Natural killer cell (primary cell): ENCODE measurements at regions not wholly inside any gene's neighbourhood (a gene's known extent, or its start where the extent isn't known, plus 50 kb on each side); places are given as distances from the start of the nearest gene placed in this dataset.

ENCODE experiments used
- ATAC-seq, 3 donors: fragments of 150-1000 bp in 2 of 3; fragments of 200-7000 bp in 1 of 3; cut with Tn5 transposase; 1 replicate in 1 of 3; 2 replicates in 2 of 3; pipeline ENCODE4 v1.10.0; 2021; ENCODE audit warnings: mild to moderate bottlenecking in 2 of 3, moderate library complexity in 2 of 3
- DNase-seq, 2 donors: peaks; one replicate each; pipeline versions ENCODE4 v3.0.0 to v3.0.0-alpha.2; 2013 to 2021; ENCODE audit warnings: mixed read lengths in 1 of 2
- H3K27ac ChIP-seq: one replicate; pipeline ENCODE4 v1.5.1; 2013; ENCODE audit warnings: mild to moderate bottlenecking, low read length
- H3K27me3 ChIP-seq: one replicate; pipeline ENCODE4 v1.6.1; 2013; ENCODE audit warnings: low read length; ENCODE audit not compliant: control insufficient read depth, insufficient read depth
- H3K36me3 ChIP-seq: one replicate; pipeline ENCODE4 v1.6.1; 2013; ENCODE audit warnings: low read length; ENCODE audit not compliant: control insufficient read depth, insufficient read depth
- H3K4me1 ChIP-seq: one replicate; pipeline ENCODE4 v1.6.1; 2013; ENCODE audit warnings: low read length; ENCODE audit not compliant: control insufficient read depth, insufficient read depth
- H3K4me3 ChIP-seq: one replicate; pipeline ENCODE4 v1.5.1; 2013; ENCODE audit warnings: low read length
- H3K9me3 ChIP-seq: one replicate; pipeline ENCODE4 v1.6.1; 2013; ENCODE audit warnings: low read length; ENCODE audit not compliant: control insufficient read depth, insufficient read depth
- H3K27ac Mint-ChIP-seq, 2 donors: one replicate each; pipeline ENCODE4 v1.8.0; 2022; ENCODE audit warnings: mild to moderate bottlenecking in 2 of 2, mixed read lengths in 2 of 2, moderate library complexity in 1 of 2
- H3K27me3 Mint-ChIP-seq, 2 donors: one replicate each; pipeline ENCODE4 v1.8.0; 2022; ENCODE audit warnings: low read depth in 2 of 2, mixed read lengths in 2 of 2
- H3K36me3 Mint-ChIP-seq: one replicate; pipeline ENCODE4 v1.8.0; 2022; ENCODE audit warnings: mixed read lengths
- H3K4me1 Mint-ChIP-seq, 2 donors: one replicate each; pipeline ENCODE4 v1.8.0; 2022; ENCODE audit warnings: mixed read lengths in 2 of 2
- H3K4me3 Mint-ChIP-seq: one replicate; pipeline ENCODE4 v1.8.0; 2022; ENCODE audit warnings: mild to moderate bottlenecking, moderate library complexity, mixed read lengths
- H3K9me3 Mint-ChIP-seq, 2 donors: one replicate each; pipeline ENCODE4 v1.8.0; 2022; ENCODE audit warnings: mixed read lengths in 2 of 2
- whole genome bisulfite sequencing: methylation state at CpG from one replicate; pipeline ENCODE4 v1.1.7; 2013; ENCODE audit warnings: missing lambda C conversion rate; ENCODE audit not compliant: insufficient coverage; 5-methylcytosine and 5-hydroxymethylcytosine counted together
- intact Hi-C: fragments of 100-400 bp; cut with micrococcal nuclease; formaldehyde crosslinking; loops from one replicate; pipeline ENCODE4 v1.14.2; 2022
- TF ChIP-seq, protein P1 (sequence below): fragments of 200-600 bp; IDR thresholded peaks from one replicate; pipeline ENCODE4 v1.8.0; 2022; ENCODE audit warnings: antibody characterized with exemption

DNA sequence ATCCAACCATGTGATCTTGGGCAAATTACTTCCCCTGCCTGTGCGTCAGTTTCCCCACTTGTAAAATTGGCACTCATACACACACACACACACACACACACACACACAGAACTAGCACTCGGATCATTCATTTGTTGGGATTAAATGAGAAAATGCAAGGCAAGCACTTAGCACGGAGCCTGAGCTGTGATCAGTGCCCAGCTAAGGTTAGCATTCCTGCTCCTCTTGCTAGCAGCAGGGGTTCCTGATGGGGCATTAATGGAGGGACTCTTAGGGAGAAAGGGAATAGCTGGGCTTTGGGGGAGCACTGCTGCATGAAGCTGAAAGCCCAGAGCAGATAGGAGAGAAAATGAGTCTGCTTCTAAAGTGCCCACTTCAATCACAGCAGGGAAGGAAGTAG, 187.7 kb upstream of the C2CD4B start:
- Mint-ChIP-seq H3K4me3 (no peak overlapping the region), H3K9me3 (no peaks in the 10 kb centered on the region), H3K4me1 (no peaks in the 10 kb centered on the region), H3K27me3 (peaks cover 9 to 21% of the 10 kb centered on the region in 2 donors), H3K36me3 (no peaks in the 10 kb centered on the region), H3K27ac (no peak overlapping the region)
- no peak for ATAC-seq
- Histone ChIP-seq H3K27ac (no peak overlapping the region), H3K36me3 (no peaks in the 10 kb centered on the region), H3K27me3 (no peaks in the 10 kb centered on the region), H3K9me3 (no peaks in the 10 kb centered on the region), H3K4me3 (no peak overlapping the region), H3K4me1 (no peaks in the 10 kb centered on the region)
- TF ChIP-seq, protein P1, sequence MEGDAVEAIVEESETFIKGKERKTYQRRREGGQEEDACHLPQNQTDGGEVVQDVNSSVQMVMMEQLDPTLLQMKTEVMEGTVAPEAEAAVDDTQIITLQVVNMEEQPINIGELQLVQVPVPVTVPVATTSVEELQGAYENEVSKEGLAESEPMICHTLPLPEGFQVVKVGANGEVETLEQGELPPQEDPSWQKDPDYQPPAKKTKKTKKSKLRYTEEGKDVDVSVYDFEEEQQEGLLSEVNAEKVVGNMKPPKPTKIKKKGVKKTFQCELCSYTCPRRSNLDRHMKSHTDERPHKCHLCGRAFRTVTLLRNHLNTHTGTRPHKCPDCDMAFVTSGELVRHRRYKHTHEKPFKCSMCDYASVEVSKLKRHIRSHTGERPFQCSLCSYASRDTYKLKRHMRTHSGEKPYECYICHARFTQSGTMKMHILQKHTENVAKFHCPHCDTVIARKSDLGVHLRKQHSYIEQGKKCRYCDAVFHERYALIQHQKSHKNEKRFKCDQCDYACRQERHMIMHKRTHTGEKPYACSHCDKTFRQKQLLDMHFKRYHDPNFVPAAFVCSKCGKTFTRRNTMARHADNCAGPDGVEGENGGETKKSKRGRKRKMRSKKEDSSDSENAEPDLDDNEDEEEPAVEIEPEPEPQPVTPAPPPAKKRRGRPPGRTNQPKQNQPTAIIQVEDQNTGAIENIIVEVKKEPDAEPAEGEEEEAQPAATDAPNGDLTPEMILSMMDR, result no peak
- DNase-seq, result no peak
- 90% methylated on average over 3 of the region's 3 CpGs for WGBS
- intact Hi-C loops, result no loop called here

DNA sequence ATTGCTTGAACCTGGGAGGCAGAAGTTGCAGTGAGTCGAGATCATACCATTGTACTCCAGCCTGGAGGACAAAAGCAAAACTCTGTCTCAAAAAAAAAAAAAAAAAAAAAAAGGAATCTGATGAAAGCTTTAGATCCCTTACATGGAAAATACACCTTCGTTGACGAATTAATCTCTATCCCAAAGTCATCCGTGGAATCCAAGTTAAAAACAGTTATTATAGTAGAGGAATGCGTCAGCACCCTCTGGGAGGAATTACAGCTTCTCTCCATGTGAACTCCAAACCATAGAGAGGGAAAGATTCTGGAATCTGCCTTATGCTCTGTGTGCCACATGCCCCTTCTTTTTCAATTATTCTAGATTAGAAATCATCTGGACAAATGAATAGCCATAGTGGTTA, 192.3 kb upstream of the C2CD4B start:
- no peak overlapping the region for H3K27ac ChIP-seq
- Mint-ChIP-seq H3K4me3 (no peak overlapping the region), H3K36me3 (no peaks in the 10 kb centered on the region), H3K4me1 (no peaks in the 10 kb centered on the region), H3K9me3 (no peaks in the 10 kb centered on the region), H3K27me3 (peaks cover 17 to 44% of the 10 kb centered on the region in 2 donors), H3K27ac (no peak overlapping the region)
- H3K4me1 ChIP-seq, result no peaks in the 10 kb centered on the region
- H3K27me3 ChIP-seq, result peaks cover 2% of the 10 kb centered on the region
- TF ChIP-seq, protein P1, result no peak
- ATAC-seq, result no peak
- intact Hi-C loops, result no loop called here
- H3K9me3 ChIP-seq, result no peaks in the 10 kb centered on the region
- no peak for DNase-seq
- 95% methylated on average over 3 of the region's 5 CpGs for WGBS
- no peak overlapping the region for H3K4me3 ChIP-seq
- H3K36me3 ChIP-seq, result no peaks in the 10 kb centered on the region

DNA sequence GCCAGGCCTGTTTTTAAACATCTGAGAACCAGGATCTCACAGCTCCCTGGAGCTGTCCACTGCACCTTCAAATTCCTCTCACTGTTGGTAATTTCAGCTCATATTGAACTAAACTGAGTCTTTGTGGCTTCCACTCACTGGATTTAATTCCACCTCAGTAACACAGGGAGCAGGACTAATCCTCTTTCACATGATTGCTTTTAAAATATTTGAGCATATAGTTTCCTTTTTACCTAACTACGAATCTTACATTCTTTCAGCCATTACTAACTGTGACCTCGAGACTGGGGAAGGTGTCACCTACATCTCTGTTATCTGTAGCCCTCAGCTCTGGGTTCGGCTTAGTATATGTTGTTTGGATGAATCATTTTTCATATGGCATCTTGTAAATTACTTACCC, 194.3 kb upstream of the C2CD4B start:
- H3K4me1 Mint-ChIP-seq, result no peaks in the 10 kb centered on the region
- Histone ChIP-seq H3K4me3 (no peak overlapping the region), H3K27me3 (peaks cover 2% of the 10 kb centered on the region), H3K9me3 (no peaks in the 10 kb centered on the region), H3K27ac (no peak overlapping the region), H3K36me3 (no peaks in the 10 kb centered on the region), H3K4me1 (no peaks in the 10 kb centered on the region)
- H3K4me3 Mint-ChIP-seq, result no peak overlapping the region
- peaks cover 12 to 50% of the 10 kb centered on the region in 2 donors for H3K27me3 Mint-ChIP-seq
- H3K27ac Mint-ChIP-seq, result no peak overlapping the region
- DNase-seq (no peak), ATAC-seq (no peak)
- 43% methylated on average over 1 of the region's 3 CpGs for WGBS
- TF ChIP-seq, protein P1, result no peak
- no peaks in the 10 kb centered on the region for H3K36me3 Mint-ChIP-seq
- no peaks in the 10 kb centered on the region for H3K9me3 Mint-ChIP-seq
- intact Hi-C loops, result no loop called here

DNA sequence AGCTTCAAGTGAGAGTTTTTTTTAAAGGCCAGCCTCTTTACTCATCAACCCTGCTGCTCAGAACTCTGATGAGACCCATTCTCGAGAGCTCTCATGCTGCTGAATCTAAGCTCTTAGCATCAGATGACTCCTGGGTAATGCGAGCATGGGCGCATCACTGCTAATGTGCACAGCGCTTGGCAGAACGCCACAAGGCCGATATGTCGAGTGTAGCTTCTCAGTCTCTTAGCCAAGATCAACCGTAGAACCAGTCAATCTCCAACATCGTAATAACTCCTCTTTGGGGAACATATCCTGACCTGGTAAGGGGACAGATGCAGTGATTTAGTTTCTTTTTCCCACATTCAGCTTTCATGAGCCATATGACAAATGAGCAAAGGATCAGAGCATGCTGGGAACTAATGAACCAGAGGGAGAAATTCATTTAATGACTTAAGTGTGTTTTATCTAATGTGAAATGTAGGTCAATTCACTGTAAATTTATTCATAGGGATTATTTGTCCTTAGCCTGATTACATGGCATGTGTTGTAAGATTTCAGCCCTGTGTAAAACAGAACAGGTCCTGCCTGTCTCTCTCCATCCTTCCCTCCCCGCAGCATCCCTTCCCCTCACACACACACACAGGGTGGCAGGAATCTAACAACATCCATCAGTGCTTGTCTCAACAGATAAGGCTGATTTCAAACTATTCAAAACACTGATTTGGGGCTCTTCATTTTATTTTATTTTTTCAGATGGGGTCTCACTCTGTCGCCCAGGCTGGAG, 195.4 kb upstream of the C2CD4B start:
- Histone ChIP-seq H3K4me3 (no peak overlapping the region), H3K9me3 (no peaks in the 10 kb centered on the region), H3K27ac (no peak overlapping the region), H3K4me1 (no peaks in the 10 kb centered on the region), H3K27me3 (peaks cover 2% of the 10 kb centered on the region), H3K36me3 (no peaks in the 10 kb centered on the region)
- Mint-ChIP-seq H3K27me3 (peaks cover 12 to 61% of the 10 kb centered on the region in 2 donors), H3K4me1 (no peaks in the 10 kb centered on the region), H3K36me3 (no peaks in the 10 kb centered on the region), H3K4me3 (no peak overlapping the region), H3K27ac (no peak overlapping the region), H3K9me3 (no peaks in the 10 kb centered on the region)
- 89% methylated on average over 9 of the region's 11 CpGs for WGBS
- DNase-seq, result no peak
- no peak for ATAC-seq
- TF ChIP-seq, protein P1, result no peak
- intact Hi-C loops, result no loop called here
